ENCODE measurements at regions not wholly inside any gene's neighbourhood (a gene's known extent, or its start where the extent isn't known, plus 50 kb on each side); places are given as distances from the start of the nearest gene placed in this dataset.

- TF ChIP-seq YY1 (IDR thresholded peaks at IDR 0.05; ENCODE audit: insufficient read depth, insufficient read length) (no peak), ZNF274 (IDR thresholded peaks at IDR 0.05; ENCODE audit: low read depth, low read length) (no peak), SUZ12 (IDR thresholded peaks at IDR 0.05; ENCODE audit: extremely low read depth, insufficient read depth, insufficient read length) (no peak)
Measured at GRCh38 chr13:62635161-62635560, 1219.5 kb upstream of the PCDH20 start.
